Natural killer cell (primary cell): ENCODE measurements at regions not wholly inside any gene's neighbourhood (a gene's known extent, or its start where the extent isn't known, plus 50 kb on each side); places are given as distances from the start of the nearest gene placed in this dataset.

Experiments
- ATAC-seq, 3 donors: fragments of 150-1000 bp in 2 of 3; fragments of 200-7000 bp in 1 of 3; cut with Tn5 transposase; 1 replicate in 1 of 3; 2 replicates in 2 of 3; pipeline ENCODE4 v1.10.0; 2021; ENCODE audit warnings: mild to moderate bottlenecking in 2 of 3, moderate library complexity in 2 of 3
- DNase-seq, 2 donors: peaks; one replicate each; pipeline versions ENCODE4 v3.0.0 to v3.0.0-alpha.2; 2013 to 2021; ENCODE audit warnings: mixed read lengths in 1 of 2
- H3K27ac ChIP-seq: one replicate; pipeline ENCODE4 v1.5.1; 2013; ENCODE audit warnings: mild to moderate bottlenecking, low read length
- H3K27me3 ChIP-seq: one replicate; pipeline ENCODE4 v1.6.1; 2013; ENCODE audit warnings: low read length; ENCODE audit not compliant: control insufficient read depth, insufficient read depth
- H3K36me3 ChIP-seq: one replicate; pipeline ENCODE4 v1.6.1; 2013; ENCODE audit warnings: low read length; ENCODE audit not compliant: control insufficient read depth, insufficient read depth
- H3K4me1 ChIP-seq: one replicate; pipeline ENCODE4 v1.6.1; 2013; ENCODE audit warnings: low read length; ENCODE audit not compliant: control insufficient read depth, insufficient read depth
- H3K4me3 ChIP-seq: one replicate; pipeline ENCODE4 v1.5.1; 2013; ENCODE audit warnings: low read length
- H3K9me3 ChIP-seq: one replicate; pipeline ENCODE4 v1.6.1; 2013; ENCODE audit warnings: low read length; ENCODE audit not compliant: control insufficient read depth, insufficient read depth
- H3K27ac Mint-ChIP-seq, 2 donors: one replicate each; pipeline ENCODE4 v1.8.0; 2022; ENCODE audit warnings: mild to moderate bottlenecking in 2 of 2, mixed read lengths in 2 of 2, moderate library complexity in 1 of 2
- H3K27me3 Mint-ChIP-seq, 2 donors: one replicate each; pipeline ENCODE4 v1.8.0; 2022; ENCODE audit warnings: low read depth in 2 of 2, mixed read lengths in 2 of 2
- H3K36me3 Mint-ChIP-seq: one replicate; pipeline ENCODE4 v1.8.0; 2022; ENCODE audit warnings: mixed read lengths
- H3K4me1 Mint-ChIP-seq, 2 donors: one replicate each; pipeline ENCODE4 v1.8.0; 2022; ENCODE audit warnings: mixed read lengths in 2 of 2
- H3K4me3 Mint-ChIP-seq: one replicate; pipeline ENCODE4 v1.8.0; 2022; ENCODE audit warnings: mild to moderate bottlenecking, moderate library complexity, mixed read lengths
- H3K9me3 Mint-ChIP-seq, 2 donors: one replicate each; pipeline ENCODE4 v1.8.0; 2022; ENCODE audit warnings: mixed read lengths in 2 of 2
- CTCF ChIP-seq: fragments of 200-600 bp; IDR thresholded peaks from one replicate; pipeline ENCODE4 v1.8.0; 2022; ENCODE audit warnings: antibody characterized with exemption
- WGBS: methylation state at CpG from one replicate; pipeline ENCODE4 v1.1.7; 2013; ENCODE audit warnings: missing lambda C conversion rate; ENCODE audit not compliant: insufficient coverage; 5-methylcytosine and 5-hydroxymethylcytosine counted together
- intact Hi-C: fragments of 100-400 bp; cut with micrococcal nuclease; formaldehyde crosslinking; loops from one replicate; pipeline ENCODE4 v1.14.2; 2022

GRCh38 chr2:129705085-129705484, 274.4 kb upstream of the RAB6C start:
- TF ChIP-seq CTCF = no peak
- Histone ChIP-seq H3K9me3 (no peaks in the 10 kb centered on the region), H3K27ac (no peak overlapping the region), H3K4me3 (no peak overlapping the region), H3K4me1 (no peaks in the 10 kb centered on the region), H3K36me3 (no peaks in the 10 kb centered on the region), H3K27me3 (no peaks in the 10 kb centered on the region)
- 93% methylated on average over 6 of the region's 6 CpGs for WGBS
- Mint-ChIP-seq H3K27ac (no peak overlapping the region), H3K36me3 (no peaks in the 10 kb centered on the region), H3K4me3 (no peak overlapping the region), H3K4me1 (no peaks in the 10 kb centered on the region), H3K9me3 (peaks cover 0 to 4% of the 10 kb centered on the region in 2 donors), H3K27me3 (peaks cover 9 to 10% of the 10 kb centered on the region in 2 donors)
- intact Hi-C loops = no loop called here
- DNase-seq (no peak), ATAC-seq (no peak)

DNA sequence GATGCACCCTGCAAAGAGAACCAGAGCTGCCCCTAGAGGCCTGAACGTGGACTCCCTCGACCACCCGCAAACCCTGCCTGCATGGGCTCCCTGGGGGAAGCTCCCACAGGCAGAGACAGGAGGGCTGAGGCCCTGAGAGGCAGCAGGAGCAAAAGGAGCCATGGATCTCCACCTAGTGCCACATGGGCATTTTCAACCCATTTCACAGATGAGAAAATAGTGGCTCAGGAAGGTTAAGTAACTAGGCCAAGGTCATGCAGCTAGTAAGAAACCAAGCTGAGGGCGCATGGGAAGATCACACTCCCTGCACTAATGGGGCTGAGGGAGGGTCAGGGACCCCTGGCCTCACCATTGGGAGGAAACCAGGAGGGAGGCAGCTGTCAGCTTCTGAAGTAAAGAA, 271.7 kb upstream of the RAB6C start:
- no peak overlapping the region for H3K27ac ChIP-seq
- intact Hi-C loops = no loop called here
- no peak for TF ChIP-seq CTCF
- no peaks in the 10 kb centered on the region for H3K36me3 ChIP-seq
- Mint-ChIP-seq H3K27me3 (peaks cover 7 to 10% of the 10 kb centered on the region in 2 donors), H3K4me3 (no peak overlapping the region), H3K27ac (no peak overlapping the region), H3K4me1 (no peaks in the 10 kb centered on the region), H3K36me3 (no peaks in the 10 kb centered on the region), H3K9me3 (peaks cover 0 to 2% of the 10 kb centered on the region in 2 donors)
- DNase-seq (no peak), ATAC-seq (no peak)
- H3K4me3 ChIP-seq = no peak overlapping the region
- no peaks in the 10 kb centered on the region for H3K27me3 ChIP-seq
- 87% methylated on average over 4 of the region's 4 CpGs for WGBS
- H3K9me3 ChIP-seq = no peaks in the 10 kb centered on the region
- no peaks in the 10 kb centered on the region for H3K4me1 ChIP-seq

GRCh38 chr2:129708221-129708967, 271.1 kb upstream of the RAB6C start:
- no peaks in the 10 kb centered on the region for H3K4me1 Mint-ChIP-seq
- H3K9me3 ChIP-seq = no peaks in the 10 kb centered on the region

More at GRCh38 chr2:129708221-129708967, 271.1 kb upstream of the RAB6C start:
- WGBS = 84% methylated on average over 20 of the region's 20 CpGs
- DNase-seq (no peak), ATAC-seq (no peak)
- TF ChIP-seq CTCF = no peak
- Histone ChIP-seq H3K4me3 (no peak overlapping the region), H3K4me1 (no peaks in the 10 kb centered on the region), H3K27me3 (no peaks in the 10 kb centered on the region), H3K27ac (no peak overlapping the region), H3K36me3 (no peaks in the 10 kb centered on the region)
- peaks cover 7 to 10% of the 10 kb centered on the region in 2 donors for H3K27me3 Mint-ChIP-seq
- H3K9me3 Mint-ChIP-seq = no peaks in the 10 kb centered on the region
- no peak overlapping the region for H3K4me3 Mint-ChIP-seq
- intact Hi-C loops = no loop called here
- no peak overlapping the region for H3K27ac Mint-ChIP-seq
- no peaks in the 10 kb centered on the region for H3K36me3 Mint-ChIP-seq
